H1 (cell line): ENCODE measurements at regions not wholly inside any gene's neighbourhood (a gene's known extent, or its start where the extent isn't known, plus 50 kb on each side); places are given as distances from the start of the nearest gene placed in this dataset.

Source experiments
- FOSL1 ChIP-seq: IDR thresholded peaks from 2 replicates; pipeline ENCODE4 v1.6.1; 2011; ENCODE audit warnings: mild to moderate bottlenecking, low read depth, low read length, moderate library complexity; ENCODE audit not compliant: insufficient read depth
- JUN ChIP-seq: IDR thresholded peaks from 2 replicates; pipeline ENCODE4 v1.6.1; 2011; ENCODE audit warnings: low read depth, mild to moderate bottlenecking, improper control_type of control experiment, low read length
- RAD21 ChIP-seq, 2 experiments: IDR thresholded peaks in 1 of 2; conservative IDR thresholded peaks in 1 of 2; 2 replicates each; pipeline ENCODE4 v1.6.1; 2011; ENCODE audit warnings: low read depth in 2 of 2, low read length in 2 of 2, improper control_type of control experiment in 1 of 2, inconsistent platforms in 1 of 2, mild to moderate bottlenecking in 1 of 2, moderate library complexity in 1 of 2

GRCh38 chr1:208527156-208527555 lies 283.0 kb upstream of the PLXNA2 start (continued):
- no peak for TF ChIP-seq FOSL1
- no peak for TF ChIP-seq JUN
- no peak for TF ChIP-seq RAD21 (IDR thresholded peaks at IDR 0.05 in 1 of 2, conservative IDR thresholded peaks at IDR 0.05 in 1 of 2; ENCODE audit: low read depth in 2 of 2, low read length in 2 of 2)
